GM21717 (cell line): ENCODE measurements at regions not wholly inside any gene's neighbourhood (a gene's known extent, or its start where the extent isn't known, plus 50 kb on each side); places are given as distances from the start of the nearest gene placed in this dataset.
A peak's percentile ranks its signal among the peaks of the same experiment; 100 is the strongest.

Source experiments
- ATAC-seq: cut with Tn5 transposase; IDR thresholded peaks from one replicate; pipeline ENCODE4 v1.9.1; 2021; ENCODE audit warnings: mild to moderate bottlenecking, moderate library complexity; ENCODE audit not compliant: unreplicated experiment

- no peak for ATAC-seq
These were observed 110.1 kb downstream of the SNX5 start for GRCh38 chr20:17858450-17859001.

GRCh38 chr20:17857639-17858449 is 110.8 kb downstream of the SNX5 start:
- no peak for ATAC-seq

GRCh38 chr20:17856837-17857605 is 111.6 kb downstream of the SNX5 start:
- no peak for ATAC-seq

- peak; percentile 92 for ATAC-seq
These were observed 112.5 kb downstream of the SNX5 start for GRCh38 chr20:17856024-17856564.

- no peak for ATAC-seq
These were observed 114.2 kb downstream of the SNX5 start for GRCh38 chr20:17854307-17854903.

GRCh38 chr20:17852323-17852722 is 116.3 kb downstream of the SNX5 start:
- ATAC-seq = no peak

- no peak for ATAC-seq
These were observed 117.9 kb downstream of the SNX5 start for GRCh38 chr20:17850684-17851026.

- no peak for ATAC-seq
These were observed 118.5 kb downstream of the SNX5 start for GRCh38 chr20:17849901-17850683.

GRCh38 chr20:17849138-17849900 is 119.3 kb downstream of the SNX5 start:
- ATAC-seq = no peak

GRCh38 chr20:17848249-17849048 is 120.1 kb downstream of the SNX5 start:
- ATAC-seq = no peak

GRCh38 chr20:17845701-17846475 is 122.7 kb downstream of the SNX5 start:
- ATAC-seq = no peak

GRCh38 chr20:17844549-17845298 is 123.9 kb downstream of the SNX5 start:
- ATAC-seq = no peak

GRCh38 chr20:17844133-17844429 is 124.5 kb downstream of the SNX5 start:
- ATAC-seq = no peak

- no peak for ATAC-seq
These were observed 125.1 kb downstream of the SNX5 start for GRCh38 chr20:17843246-17844132.

- ATAC-seq = no peak
These were observed 126.8 kb downstream of the SNX5 start for GRCh38 chr20:17841751-17842215.

- ATAC-seq = no peak
These were observed 128.2 kb downstream of the SNX5 start for GRCh38 chr20:17840423-17840822.

GRCh38 chr20:17838921-17839320 is 129.7 kb downstream of the SNX5 start:
- ATAC-seq = no peak
